Non-pigmented ciliary epithelial cell (primary cell): ENCODE measurements at regions not wholly inside any gene's neighbourhood (a gene's known extent, or its start where the extent isn't known, plus 50 kb on each side); places are given as distances from the start of the nearest gene placed in this dataset.

Source experiments
- DNase-seq: peaks from one replicate; pipeline ENCODE4 v3.0.0-alpha.2; 2010; ENCODE audit warnings: low read depth

GRCh38 chr7:155202106-155202871 lies 95.4 kb upstream of the INSIG1 start:
- DNase-seq: no peak

GRCh38 chr7:155203059-155203881 lies 94.4 kb upstream of the INSIG1 start:
- no peak for DNase-seq

GRCh38 chr7:155203882-155204691 lies 93.6 kb upstream of the INSIG1 start:
- DNase-seq: no peak

GRCh38 chr7:155204744-155205367 lies 92.8 kb upstream of the INSIG1 start:
- no peak for DNase-seq

- DNase-seq: peak; percentile 95
These were observed 92.0 kb upstream of the INSIG1 start for GRCh38 chr7:155205368-155206317.

- DNase-seq: no peak
These were observed 91.2 kb upstream of the INSIG1 start for GRCh38 chr7:155206318-155207020.

- DNase-seq: no peak
These were observed 90.2 kb upstream of the INSIG1 start for GRCh38 chr7:155207326-155208002.

- no peak for DNase-seq
These were observed 88.8 kb upstream of the INSIG1 start for GRCh38 chr7:155208681-155209477.

GRCh38 chr7:155209478-155210319 lies 88.0 kb upstream of the INSIG1 start:
- no peak for DNase-seq

GRCh38 chr7:155210356-155210755 lies 87.3 kb upstream of the INSIG1 start:
- no peak for DNase-seq

GRCh38 chr7:155211173-155211572 lies 86.5 kb upstream of the INSIG1 start:
- no peak for DNase-seq

- DNase-seq: no peak
These were observed 85.9 kb upstream of the INSIG1 start for GRCh38 chr7:155211761-155212160.

GRCh38 chr7:155212301-155213015 lies 85.2 kb upstream of the INSIG1 start:
- DNase-seq: no peak

- no peak for DNase-seq
These were observed 84.3 kb upstream of the INSIG1 start for GRCh38 chr7:155213385-155213784.

GRCh38 chr7:155213955-155214740 lies 83.5 kb upstream of the INSIG1 start:
- DNase-seq: no peak

GRCh38 chr7:155215576-155216325 lies 81.9 kb upstream of the INSIG1 start:
- no peak for DNase-seq
